GM21529 (cell line): ENCODE measurements at regions not wholly inside any gene's neighbourhood (a gene's known extent, or its start where the extent isn't known, plus 50 kb on each side); places are given as distances from the start of the nearest gene placed in this dataset.

ENCODE experiments used
- ATAC-seq: cut with Tn5 transposase; IDR thresholded peaks from one replicate; pipeline ENCODE4 v1.9.1; 2021; ENCODE audit not compliant: unreplicated experiment

DNA sequence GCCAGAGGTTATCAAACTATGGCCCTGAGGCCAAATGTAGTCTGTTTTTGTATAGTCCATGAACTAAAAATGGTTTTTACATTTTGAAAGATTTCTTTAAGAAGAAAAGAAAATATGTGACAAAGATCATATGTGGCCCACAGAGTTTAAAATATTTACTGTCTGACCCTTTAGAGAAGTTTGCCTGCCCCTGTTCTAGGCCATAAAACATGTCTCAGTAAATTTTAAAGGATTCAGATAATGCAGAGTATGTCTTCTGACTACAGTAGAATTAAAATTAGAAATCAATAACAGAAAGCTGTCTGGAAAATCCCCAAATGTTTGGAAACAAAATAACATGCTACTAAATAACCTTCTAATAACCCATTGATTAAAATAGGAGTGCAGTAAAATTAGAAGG, 86.3 kb downstream of the KCNRG start:
- no peak for ATAC-seq

DNA sequence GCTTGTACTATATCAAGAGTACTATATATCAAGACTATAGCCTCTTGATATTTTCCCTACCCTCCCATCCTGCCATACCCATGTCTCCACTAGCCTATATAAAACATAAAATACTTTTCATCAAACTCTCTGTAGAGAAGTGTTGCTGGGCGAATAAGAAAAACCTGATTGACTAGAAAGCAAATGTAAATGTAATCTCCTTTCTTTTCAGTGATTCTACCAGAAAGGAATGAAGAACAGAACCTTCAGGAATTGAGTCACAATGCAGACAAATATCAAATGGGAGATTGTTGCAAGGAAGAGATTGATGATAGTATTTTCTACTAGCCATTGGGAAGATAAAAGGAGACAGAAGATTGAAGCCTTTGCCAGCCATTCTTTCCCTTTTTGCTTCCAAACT, 89.2 kb downstream of the KCNRG start:
- ATAC-seq = no peak

DNA sequence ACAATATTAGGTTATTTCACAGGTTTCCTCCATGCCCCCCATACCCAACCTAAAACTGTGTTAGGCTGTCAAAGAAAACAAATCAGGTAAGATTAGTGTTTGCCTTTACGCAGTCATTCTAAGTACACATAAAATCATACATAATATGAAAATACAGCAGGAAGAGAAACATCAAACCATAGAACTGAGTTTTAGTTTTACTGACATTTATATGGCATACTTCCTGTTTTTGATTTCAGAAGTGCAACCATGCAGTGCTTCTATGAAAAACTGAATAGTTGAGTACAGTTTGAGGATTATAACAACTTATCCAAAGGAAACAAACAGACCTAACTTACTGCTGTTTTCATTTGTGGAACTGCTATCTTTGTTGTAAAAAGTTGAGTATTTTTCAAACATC, 91.3 kb downstream of the KCNRG start:
- peak; percentile 86 for ATAC-seq

DNA sequence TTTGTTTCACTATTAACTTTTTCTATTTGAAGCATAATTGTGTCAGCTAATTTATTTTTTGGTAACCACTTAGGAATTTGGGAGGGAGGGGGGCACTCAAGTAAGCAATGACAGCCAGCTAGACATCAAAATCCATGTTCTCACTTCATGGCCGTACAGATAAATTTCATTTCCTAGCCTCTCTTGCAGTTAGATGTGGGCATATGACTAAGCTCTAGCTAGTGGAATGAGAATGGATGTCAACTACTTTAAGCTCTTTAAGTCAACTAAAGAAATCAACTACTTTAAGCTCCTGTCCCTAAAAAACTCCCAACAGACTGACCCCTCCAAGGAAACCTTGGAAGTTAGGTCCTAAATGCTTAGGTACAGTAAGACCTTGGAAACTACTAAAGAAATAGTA, 92.0 kb downstream of the KCNRG start:
- no peak for ATAC-seq

DNA sequence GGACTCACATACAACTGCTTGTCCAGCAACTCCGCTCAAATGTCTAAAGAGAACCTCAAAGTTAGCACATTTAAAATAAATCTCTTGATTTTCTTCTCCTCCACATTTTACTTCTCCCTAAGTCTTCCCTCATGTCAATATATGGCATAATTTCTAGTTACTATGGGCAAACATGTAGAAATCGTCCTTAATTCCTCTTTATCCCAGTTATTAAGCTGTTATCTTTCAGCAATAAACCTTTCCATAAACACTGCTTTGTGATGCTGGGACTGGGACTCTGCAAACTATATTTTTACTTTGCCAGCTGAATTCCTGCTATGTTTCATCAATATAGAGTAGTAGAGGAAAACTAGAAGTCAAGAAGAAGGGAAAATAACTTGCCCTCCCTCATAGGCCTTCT, 99.7 kb downstream of the KCNRG start:
- no peak for ATAC-seq

DNA sequence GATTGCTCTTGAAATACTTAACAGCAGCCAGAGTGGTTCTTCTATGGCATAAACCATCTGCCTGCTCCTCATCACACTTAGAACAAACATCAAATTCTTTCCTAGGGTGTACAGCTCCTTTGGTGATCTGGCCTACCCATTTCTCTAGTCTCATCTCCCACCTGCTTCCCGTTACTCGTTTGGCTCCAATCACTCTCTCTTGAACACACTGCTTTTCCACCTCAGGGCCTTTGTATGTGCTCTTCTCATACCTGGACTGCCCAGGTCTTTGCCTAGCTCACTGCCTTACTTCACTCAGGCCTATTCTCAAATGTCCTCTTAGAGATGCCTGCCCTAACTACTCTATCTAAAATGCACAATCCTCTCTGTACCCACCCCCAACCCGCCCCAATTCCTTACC, 100.5 kb downstream of the KCNRG start:
- no peak for ATAC-seq

DNA sequence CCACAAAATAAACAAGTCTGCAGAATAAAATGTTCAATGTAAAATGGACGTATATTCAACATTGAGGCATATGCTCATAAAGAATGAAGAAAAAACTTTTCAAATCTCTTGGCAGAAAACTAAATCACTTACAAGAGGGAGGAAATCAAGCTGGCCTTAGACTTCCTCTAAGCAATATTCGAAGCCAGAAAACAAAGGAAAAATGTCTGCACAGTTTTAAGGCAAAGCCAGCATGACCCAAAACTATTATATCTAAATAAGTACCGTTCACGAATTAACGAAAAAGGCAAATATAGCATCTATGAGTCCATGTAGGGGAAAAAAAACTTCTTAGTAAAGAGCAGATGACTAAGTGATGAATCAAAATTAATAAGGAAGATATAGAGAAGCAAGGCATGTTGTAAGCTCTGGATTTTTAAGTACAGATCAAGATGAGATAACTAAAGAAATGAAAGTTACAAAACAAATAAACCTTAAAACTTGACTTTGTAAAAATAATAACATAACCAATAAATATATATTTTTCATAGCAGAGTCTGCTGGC, 101.3 kb downstream of the KCNRG start:
- ATAC-seq = no peak

DNA sequence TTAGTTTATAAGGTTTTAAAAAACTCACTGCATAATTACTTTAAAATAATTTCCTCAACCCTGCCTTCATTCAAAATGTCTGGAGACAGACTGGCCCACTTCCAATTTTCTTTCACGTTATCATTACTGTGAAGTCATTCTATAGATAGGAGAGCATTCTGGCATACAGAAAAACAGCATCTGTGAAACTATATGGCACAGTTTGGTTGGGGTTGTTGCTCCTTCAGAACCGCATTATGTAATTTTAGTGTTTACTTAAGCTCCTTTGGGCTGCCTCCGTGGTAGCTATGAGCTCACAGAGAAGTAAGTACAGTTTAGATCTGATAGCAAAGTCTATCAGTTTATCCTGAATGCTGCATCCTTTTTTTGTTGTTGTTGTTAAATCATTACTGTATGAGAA, 104.3 kb downstream of the KCNRG start:
- ATAC-seq = no peak

DNA sequence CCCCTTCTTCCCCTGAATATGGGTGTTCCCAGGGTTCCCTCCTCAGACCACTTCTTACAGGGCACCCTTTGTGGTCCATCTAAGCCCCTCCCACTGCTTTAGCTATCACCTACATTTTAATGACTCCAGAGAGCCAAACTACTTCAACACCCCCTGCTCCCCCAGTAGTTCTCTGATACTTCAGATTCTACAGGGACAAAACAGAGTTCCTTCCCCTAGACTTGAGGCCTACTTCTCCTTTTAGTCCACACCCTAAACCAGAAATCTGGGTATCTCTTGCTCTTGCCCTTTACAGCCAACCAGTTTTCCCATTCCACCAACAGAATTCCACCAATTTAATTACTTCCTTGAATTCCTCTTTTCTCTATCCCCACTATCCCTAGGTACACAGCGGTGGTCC, 107.2 kb downstream of the KCNRG start:
- ATAC-seq = no peak

DNA sequence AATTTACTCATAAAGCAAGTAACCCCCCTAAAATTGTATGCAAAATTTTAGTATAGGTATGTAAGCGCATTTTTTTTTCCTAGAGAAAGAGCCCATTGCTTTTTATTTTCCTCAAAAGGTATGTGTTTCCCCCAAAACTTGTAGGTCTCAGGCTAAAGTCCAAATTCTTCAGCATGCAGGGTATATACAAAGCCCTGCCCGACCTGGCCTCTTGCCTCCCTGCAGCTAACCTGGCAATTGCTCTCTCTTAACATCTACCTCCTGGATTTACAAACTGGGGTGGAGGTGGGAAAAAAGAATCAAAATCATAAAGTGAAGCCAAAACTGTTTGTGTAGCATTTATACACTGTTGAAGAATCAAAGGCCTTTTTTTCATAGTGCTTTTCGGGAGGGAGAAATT, 107.8 kb downstream of the KCNRG start:
- ATAC-seq = no peak

DNA sequence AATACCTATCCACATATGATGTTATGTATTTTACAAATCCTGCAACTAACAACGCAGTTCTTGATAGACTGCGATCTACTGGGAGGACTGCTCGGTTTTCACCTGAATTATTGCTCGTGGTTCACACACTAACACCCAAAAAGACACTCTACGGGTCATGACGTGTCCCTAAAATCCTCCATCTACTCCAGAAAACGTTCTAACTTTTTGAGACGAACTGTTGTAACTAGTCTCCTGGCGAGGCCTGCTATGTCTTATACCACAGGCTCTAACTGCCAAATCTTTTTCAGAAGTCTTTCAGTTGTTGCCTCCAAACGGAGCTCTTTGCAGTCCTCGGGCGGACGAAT, 108.2 kb downstream of the KCNRG start:
- no peak for ATAC-seq

DNA sequence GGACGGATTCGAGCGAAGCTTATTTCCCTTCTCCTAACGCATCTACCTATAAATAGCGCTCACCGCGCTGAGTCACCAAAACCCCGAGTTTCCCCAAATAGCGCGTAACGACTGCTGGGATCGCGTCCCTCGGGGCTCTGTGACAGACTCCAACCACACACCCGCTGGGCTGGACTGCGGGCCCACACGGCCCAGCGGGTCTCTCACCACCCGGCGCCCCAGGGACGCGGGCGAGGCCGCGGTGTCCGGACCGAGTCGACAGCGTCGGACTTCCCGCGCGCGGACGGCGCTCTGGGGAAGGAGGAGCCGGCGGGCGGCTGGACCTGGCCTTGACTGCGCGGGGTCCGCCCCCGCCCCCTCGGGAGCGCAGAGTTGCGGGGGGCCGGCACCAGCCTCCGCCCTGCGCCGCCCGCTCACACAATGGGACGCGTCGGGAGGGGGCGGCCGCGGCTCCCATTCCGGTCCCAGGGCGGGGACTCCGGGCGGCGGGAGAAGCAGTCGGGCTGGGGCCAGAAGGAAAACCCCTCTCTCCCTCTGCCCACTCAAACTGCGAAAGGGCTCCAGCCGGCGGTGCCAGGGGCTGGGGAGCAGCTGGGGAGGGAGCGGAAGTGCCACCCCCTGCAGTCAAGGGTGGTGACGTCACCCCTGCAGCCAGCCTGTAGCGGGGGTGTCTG, 108.8 kb downstream of the KCNRG start:
- peak; percentile 67 for ATAC-seq

DNA sequence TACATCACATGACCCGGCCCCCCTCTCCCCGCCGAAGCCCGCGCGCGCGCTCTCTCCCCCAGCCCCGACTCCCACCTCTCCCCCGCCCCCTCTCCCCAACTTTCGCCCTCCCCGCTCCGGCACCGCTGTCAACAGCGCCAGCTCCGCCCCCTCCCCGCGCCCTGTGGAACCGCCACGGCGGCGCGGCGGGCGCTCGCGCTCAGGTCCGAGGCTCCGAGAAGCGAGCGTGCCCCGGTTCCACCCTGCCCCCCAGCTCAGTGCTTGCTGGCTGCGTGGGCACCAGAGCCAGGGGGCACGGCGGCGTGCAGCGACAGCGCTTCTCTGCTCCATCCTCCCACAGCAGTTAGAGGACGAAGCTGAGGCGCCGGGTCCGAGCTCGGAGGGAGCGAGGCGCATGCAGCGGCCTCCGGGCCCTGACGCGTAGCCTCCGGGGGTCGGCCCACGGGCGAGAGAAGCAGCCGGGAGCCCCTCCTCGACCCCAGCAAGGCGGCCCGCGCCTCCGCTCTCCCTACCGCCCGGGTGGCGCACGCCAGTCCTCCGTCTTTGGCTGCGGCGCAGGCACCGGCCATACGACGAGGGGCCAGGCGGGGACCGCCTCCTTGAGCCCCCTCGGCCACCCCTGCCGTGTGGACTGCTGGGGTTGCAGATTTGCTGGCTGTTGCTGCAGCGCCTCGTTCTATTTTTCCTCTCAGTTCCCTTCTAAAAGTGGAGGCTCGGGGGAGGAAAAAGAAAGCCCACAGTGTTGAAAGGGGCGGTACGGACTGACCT, 109.5 kb downstream of the KCNRG start:
- ATAC-seq = peak; percentile 34

DNA sequence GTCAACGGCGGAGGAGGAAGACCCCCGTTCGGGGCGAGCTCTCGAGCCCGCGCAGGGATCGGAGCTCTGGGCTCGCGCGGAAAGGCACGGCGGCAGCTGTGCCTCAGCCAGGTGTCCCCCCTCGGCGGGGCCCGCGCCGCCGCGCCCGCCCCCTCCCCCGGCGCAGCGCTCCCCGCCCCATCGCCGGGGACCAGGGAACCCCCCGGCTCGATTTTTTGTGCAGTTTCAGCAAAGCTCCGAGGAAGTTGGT, 110.0 kb downstream of the KCNRG start:
- ATAC-seq = peak; percentile 7

DNA sequence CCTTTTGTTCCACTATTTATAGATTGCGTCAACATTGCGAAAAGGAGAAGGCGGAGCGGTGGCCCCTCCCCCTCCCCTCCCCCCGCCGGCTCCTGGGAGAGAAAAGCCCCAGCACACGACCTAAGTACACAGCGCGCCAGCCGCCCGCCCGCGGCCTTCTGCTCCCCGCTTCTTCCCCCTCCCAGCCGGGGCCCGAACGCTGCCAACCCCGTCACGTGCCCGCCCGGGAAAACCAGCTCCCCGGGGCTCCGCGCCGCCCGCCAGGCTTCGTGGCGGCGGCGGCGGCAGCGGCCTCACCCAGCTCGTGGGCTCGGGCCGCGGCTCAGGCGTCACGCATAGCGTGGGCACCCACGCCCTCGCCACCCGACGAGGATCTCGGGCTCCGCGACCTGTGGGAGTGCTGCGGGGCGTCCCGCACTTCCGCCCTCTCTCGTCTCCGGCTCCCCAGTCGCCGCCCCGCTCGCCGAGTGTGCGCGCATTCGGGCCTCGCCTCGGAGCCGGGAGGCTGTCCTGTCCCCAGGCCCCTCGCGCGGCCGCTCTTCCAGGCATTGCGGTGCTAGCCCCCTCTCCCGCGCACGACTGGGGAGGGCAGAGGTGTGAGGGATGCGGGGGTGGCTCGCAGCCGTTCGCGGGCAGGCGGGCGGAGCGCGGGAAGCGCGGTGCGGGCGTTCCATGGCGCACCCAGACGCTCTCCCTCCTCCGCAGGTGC, 110.5 kb downstream of the KCNRG start:
- ATAC-seq = peak; percentile 19

DNA sequence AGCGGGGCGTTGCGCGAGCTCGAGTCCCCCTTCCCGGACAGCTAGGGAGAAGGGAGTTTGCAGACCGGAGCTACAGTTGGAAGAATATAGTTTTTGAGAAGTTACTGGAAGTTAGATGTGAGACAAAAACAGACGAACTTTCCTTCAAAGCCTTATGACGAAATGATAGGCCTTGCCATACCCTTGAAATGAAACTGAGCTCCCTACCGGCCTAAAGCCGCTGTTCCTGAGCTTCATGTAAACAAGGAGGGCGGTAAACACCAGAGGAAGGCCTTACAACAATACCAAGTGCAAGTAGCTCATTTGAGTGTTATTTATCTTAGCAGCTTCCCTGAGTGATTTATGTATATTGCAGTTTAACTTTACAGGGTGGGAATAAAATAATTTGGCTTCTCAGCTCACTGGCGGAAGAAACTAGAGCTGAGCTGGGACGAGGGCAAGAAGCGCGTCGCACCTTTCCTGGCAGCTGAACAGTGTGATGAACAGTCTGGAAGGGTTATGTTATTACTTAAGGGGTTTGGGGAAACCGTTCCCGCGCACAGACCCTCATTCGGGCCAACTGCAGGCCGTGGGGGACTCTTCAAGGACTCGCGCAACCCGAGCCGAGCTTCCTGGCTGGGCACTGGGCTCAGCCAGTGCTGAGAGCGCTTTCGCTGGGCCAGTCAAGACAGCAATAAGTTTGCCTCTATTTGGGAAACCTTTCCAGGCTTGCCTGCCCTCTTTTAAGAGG, 111.2 kb downstream of the KCNRG start:
- ATAC-seq = no peak

DNA sequence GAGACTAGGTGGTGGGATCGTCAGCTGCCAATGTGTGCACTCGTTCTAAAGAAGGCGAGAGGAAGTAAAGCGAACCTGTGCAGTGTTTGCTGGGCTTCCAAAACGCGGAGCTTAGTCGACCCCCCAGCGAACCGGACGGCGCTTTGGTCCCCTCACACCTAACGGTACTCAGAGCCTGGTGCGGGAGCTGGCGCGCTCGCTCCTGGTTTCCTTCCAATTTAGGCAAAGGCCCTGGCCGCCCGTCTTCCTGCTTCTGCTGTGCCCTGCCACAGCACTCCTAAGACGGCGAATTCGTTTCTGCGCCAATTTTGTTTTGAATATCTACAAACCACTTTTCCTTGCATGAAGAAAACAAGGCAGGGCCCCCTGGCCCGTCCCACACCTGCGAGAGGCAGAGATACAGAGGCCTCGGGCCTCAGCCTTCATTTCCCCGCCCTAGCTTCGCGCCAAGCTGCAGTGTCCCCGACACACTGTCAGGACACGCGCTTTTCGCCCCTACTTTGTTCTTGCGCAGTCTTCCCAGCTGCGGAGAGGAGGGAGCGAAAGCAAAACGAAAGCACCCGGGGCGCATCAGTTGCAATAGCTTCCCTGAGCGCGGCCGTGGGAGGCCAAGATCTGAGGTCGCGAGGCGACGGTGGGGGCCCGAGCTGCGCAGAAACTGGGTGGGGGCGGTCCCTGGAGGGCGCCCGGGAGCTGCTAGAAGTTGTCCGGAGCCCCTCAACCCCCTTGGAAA, 111.9 kb downstream of the KCNRG start:
- ATAC-seq = no peak

DNA sequence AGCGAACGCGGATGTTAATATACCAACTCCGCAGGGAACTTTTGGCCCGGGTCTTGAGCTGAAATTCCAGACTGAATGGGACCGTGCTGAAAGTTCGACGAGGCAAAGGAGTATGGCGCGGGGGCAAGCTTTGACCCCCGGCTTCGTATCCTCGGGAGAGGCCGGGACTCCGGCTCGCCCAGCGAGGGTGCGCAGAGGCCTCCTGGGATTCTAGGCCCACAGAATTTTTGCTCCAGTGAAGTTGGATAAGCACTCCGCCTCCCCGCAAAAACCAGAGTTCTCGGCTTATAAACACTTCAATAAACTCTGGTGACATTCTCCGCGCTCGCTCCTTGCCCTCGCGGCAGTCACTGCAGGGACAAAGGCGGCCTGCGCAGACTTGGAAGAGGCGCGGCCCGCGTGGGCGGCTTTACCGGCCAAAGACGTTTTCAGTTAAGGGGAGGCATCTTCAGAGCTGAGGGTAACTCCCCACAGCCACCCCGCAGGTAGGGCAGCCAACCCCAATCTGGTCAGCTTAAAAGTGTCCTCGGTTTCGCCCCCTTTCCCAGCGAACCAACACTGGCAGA, 112.6 kb downstream of the KCNRG start:
- ATAC-seq = no peak

DNA sequence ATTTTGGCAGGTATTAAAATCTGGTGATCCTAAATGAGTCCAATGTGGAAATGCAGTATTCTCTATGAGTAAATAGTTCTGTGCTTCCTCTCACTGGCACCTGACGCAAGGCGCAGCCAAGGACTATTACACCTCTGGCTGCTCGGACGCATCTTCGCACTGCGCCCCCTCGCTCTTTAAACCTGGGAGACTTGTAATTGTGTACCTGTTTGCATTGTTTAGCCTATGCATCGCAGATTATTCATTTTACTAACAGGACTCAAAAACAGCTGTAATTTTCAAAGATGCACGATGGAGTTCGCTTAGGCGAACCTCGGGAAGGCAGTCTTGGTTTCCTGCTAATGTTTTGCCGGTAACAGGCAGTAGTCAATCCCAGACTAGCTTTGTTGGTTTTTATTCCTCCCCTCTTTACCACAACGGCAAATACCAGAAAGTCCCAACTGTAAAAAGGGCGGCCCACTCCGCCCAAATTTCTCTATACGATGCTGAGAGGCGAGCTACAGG, 113.2 kb downstream of the KCNRG start:
- ATAC-seq = no peak

DNA sequence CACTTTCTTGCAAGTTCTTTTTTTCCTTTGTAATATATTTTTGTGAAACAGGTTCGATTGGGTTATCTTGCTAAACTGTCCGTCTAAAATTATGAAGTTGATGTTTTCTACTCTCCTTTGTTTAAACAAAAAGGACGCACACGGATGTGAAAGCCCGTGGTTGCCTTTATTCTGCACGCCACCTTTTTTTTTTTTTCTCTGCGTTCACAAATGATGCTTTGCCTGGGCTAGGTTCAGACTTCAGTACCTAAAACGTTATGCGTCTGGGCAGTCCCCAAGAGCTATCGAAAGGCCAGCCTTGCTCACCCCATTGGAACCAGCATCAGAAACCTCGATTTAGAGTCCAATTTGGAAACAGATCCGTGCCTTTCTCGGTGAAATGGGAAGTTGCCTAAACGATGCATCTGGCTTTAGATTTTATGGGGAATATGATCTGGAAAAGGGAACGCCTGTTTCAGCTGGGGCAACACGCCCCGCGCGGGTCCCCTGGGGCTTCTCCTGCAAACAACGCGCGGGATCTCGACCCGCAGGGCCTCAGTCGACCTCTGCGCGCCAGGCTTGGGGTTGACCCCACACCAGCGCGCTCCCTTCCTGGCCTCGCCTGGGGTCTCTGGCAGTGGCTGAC, 113.9 kb downstream of the KCNRG start:
- ATAC-seq = no peak
